Trophoblast cell (in vitro differentiated cells and primary cell): ENCODE measurements at regions not wholly inside any gene's neighbourhood (a gene's known extent, or its start where the extent isn't known, plus 50 kb on each side); places are given as distances from the start of the nearest gene placed in this dataset.

Experiments used
- DNase-seq, 2 donors: peaks; one replicate each; pipeline ENCODE4 v3.0.0-alpha.2; 2016
- H2AFZ ChIP-seq: 2 replicates; pipeline ENCODE4 v1.6.1; 2013; ENCODE audit warnings: low read length, moderate library complexity, mild to moderate bottlenecking; ENCODE audit not compliant: insufficient read depth, poor library complexity
- H2AK5ac ChIP-seq: 2 replicates; pipeline ENCODE4 v1.6.1; 2013; ENCODE audit warnings: mild to moderate bottlenecking, low read length
- H2BK120ac ChIP-seq: 2 replicates; pipeline ENCODE4 v1.6.1; 2013; ENCODE audit warnings: low read length, mild to moderate bottlenecking, moderate library complexity; ENCODE audit not compliant: insufficient read depth, poor library complexity
- H2BK12ac ChIP-seq: 2 replicates; pipeline ENCODE4 v1.6.1; 2013; ENCODE audit warnings: mild to moderate bottlenecking, low read length, moderate library complexity
- H2BK5ac ChIP-seq: 2 replicates; pipeline ENCODE4 v1.6.1; 2013; ENCODE audit warnings: low read length, low read depth, moderate library complexity, mild to moderate bottlenecking; ENCODE audit not compliant: poor library complexity
- H3K14ac ChIP-seq: 2 replicates; pipeline ENCODE4 v1.6.1; 2013; ENCODE audit warnings: mild to moderate bottlenecking, low read length
- H3K18ac ChIP-seq: 2 replicates; pipeline ENCODE4 v1.6.1; 2013; ENCODE audit warnings: mild to moderate bottlenecking, low read length
- H3K23ac ChIP-seq: 2 replicates; pipeline ENCODE4 v1.6.1; 2013; ENCODE audit warnings: low read length
- H3K27ac ChIP-seq: 2 replicates; pipeline ENCODE4 v1.5.1; 2013; ENCODE audit warnings: low read depth, mild to moderate bottlenecking, inconsistent platforms, low read length, moderate library complexity
- H3K27me3 ChIP-seq: 2 replicates; pipeline ENCODE4 v1.6.1; 2013; ENCODE audit warnings: inconsistent platforms, mild to moderate bottlenecking, low read length, moderate library complexity; ENCODE audit not compliant: insufficient read depth
- H3K36me3 ChIP-seq, 2 experiments: 1 replicate in 1 of 2; 2 replicates in 1 of 2; pipeline ENCODE4 v1.6.1; 2013; ENCODE audit warnings: low read length in 2 of 2, mild to moderate bottlenecking in 2 of 2, moderate library complexity in 1 of 2; ENCODE audit not compliant: insufficient read depth in 2 of 2, control insufficient read depth in 1 of 2
- H3K4ac ChIP-seq: 2 replicates; pipeline ENCODE4 v1.6.1; 2013; ENCODE audit warnings: low read depth, mild to moderate bottlenecking, low read length, moderate library complexity
- H3K4me1 ChIP-seq, 2 experiments: 1 replicate in 1 of 2; 2 replicates in 1 of 2; pipeline ENCODE4 v1.6.1; 2013; ENCODE audit warnings: low read length in 2 of 2, mild to moderate bottlenecking in 2 of 2, moderate library complexity in 1 of 2; ENCODE audit not compliant: insufficient read depth in 2 of 2, control insufficient read depth in 1 of 2
- H3K4me2 ChIP-seq: 2 replicates; pipeline ENCODE4 v1.6.1; 2013; ENCODE audit warnings: inconsistent platforms, mild to moderate bottlenecking, low read length, moderate library complexity
- H3K4me3 ChIP-seq: 2 replicates; pipeline ENCODE4 v1.5.1; 2013; ENCODE audit warnings: mild to moderate bottlenecking, low read depth, low read length, inconsistent platforms
- H3K79me1 ChIP-seq: one replicate; pipeline ENCODE4 v1.6.1; 2013; ENCODE audit warnings: low read length
- H3K79me2 ChIP-seq: 2 replicates; pipeline ENCODE4 v1.6.1; 2013; ENCODE audit warnings: low read length, mild to moderate bottlenecking; ENCODE audit not compliant: control insufficient read depth, insufficient read depth, poor library complexity
- H3K9ac ChIP-seq: 2 replicates; pipeline ENCODE4 v1.6.1; 2013; ENCODE audit warnings: mild to moderate bottlenecking, low read length
- H3K9me3 ChIP-seq: 2 replicates; pipeline ENCODE4 v1.6.1; 2013; ENCODE audit warnings: low read depth, mild to moderate bottlenecking, control low read depth, inconsistent platforms, low read length; ENCODE audit not compliant: insufficient read depth
- H4K12ac ChIP-seq: 2 replicates; pipeline ENCODE4 v1.6.1; 2013; ENCODE audit warnings: low read depth, mild to moderate bottlenecking, low read length, moderate library complexity
- H4K8ac ChIP-seq: 2 replicates; pipeline ENCODE4 v1.6.1; 2013; ENCODE audit warnings: low read depth, mild to moderate bottlenecking, low read length, moderate library complexity
- H4K91ac ChIP-seq: one replicate; pipeline ENCODE4 v1.6.1; 2013; ENCODE audit warnings: low read depth, mild to moderate bottlenecking, low read length, moderate library complexity
- WGBS: extraction: QIAGEN DNeasy Blood & Tissue Kit; methylation state at CpG from one replicate; pipeline ENCODE4 v1.1.7; 2013; ENCODE audit warnings: missing lambda C conversion rate; ENCODE audit not compliant: insufficient read length, insufficient coverage; ENCODE audit errors: extremely low coverage; 5-methylcytosine and 5-hydroxymethylcytosine counted together

DNA sequence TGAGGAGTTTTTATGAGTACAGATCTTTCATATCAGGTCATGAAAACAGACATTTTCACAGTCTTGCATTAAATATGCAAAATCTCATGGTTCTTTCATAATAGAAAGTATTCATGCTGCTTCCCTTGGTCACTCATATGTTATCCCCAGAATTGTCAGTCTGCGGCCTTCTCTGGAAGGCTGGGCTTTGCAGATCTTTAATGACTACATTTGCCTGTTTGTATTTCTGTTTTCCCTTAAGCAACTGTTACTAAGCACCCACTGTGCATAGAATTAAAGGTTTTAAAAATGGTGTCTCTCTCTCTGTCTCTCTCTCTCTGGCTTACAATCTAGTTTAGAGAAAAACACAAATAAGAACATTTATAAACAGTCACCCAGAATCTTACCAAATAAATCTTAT, 456.3 kb downstream of the RIT2 start:
- Histone ChIP-seq H3K4me2 (no peak overlapping the region), H3K36me3 (no peaks in the 10 kb centered on the region), H2BK120ac (no peak overlapping the region), H3K79me1 (no peaks in the 10 kb centered on the region), H3K4me3 (no peak overlapping the region), H3K14ac (no peak overlapping the region), H3K4ac (no peak overlapping the region), H4K8ac (no peak overlapping the region), H3K27ac (no peak overlapping the region), H3K4me1 (no peaks in the 10 kb centered on the region), H2AK5ac (no peak overlapping the region), H2BK5ac (no peak overlapping the region), H3K79me2 (no peaks in the 10 kb centered on the region), H4K12ac (no peak overlapping the region), H3K23ac (no peak overlapping the region), H4K91ac (no peak overlapping the region), H2BK12ac (no peak overlapping the region), H3K27me3 (no peaks in the 10 kb centered on the region), H3K18ac (no peak overlapping the region), H3K9ac (no peak overlapping the region), H3K9me3 (no peaks in the 10 kb centered on the region), H2AFZ (no peak overlapping the region)
- no peak for DNase-seq
- no CpG with 5 or more reads among the region's 1 CpG for WGBS

DNA sequence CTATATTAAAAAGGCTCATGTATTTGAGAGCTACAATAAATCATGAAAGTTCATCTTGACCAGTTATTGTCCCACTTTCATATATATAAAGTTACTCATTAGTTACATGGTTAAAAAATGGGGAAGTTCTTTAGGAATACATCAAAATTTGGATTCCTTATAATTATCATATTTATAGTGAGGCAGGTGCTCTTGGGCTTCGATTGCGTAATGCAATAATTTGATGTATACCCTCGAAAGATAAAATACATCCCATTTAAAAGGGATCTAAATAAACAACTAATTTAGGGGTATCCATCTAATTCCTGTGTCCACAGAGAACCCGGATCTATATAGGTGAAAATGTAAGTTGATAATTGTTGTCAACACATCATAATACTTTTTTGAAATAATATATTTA, 444.6 kb downstream of the RIT2 start:
- no peaks in the 10 kb centered on the region for H3K36me3 ChIP-seq
- H2BK120ac ChIP-seq: no peak overlapping the region
- no peak overlapping the region for H3K23ac ChIP-seq
- DNase-seq: no peak
- H3K4me3 ChIP-seq: no peak overlapping the region
- H2BK5ac ChIP-seq: no peak overlapping the region
- no peak overlapping the region for H3K14ac ChIP-seq
- H3K4me1 ChIP-seq: no peaks in the 10 kb centered on the region
- H4K8ac ChIP-seq: no peak overlapping the region
- H4K91ac ChIP-seq: no peak overlapping the region
- H2AFZ ChIP-seq: no peak overlapping the region
- no peaks in the 10 kb centered on the region for H3K9me3 ChIP-seq
- H3K79me2 ChIP-seq: no peaks in the 10 kb centered on the region
- H2AK5ac ChIP-seq: no peak overlapping the region
- no peaks in the 10 kb centered on the region for H3K27me3 ChIP-seq
- no peak overlapping the region for H3K27ac ChIP-seq
- H3K79me1 ChIP-seq: no peaks in the 10 kb centered on the region
- H3K18ac ChIP-seq: no peak overlapping the region
- no peak overlapping the region for H3K4me2 ChIP-seq
- no peak overlapping the region for H4K12ac ChIP-seq
- no peak overlapping the region for H3K4ac ChIP-seq
- H2BK12ac ChIP-seq: no peak overlapping the region
- no CpG with 5 or more reads among the region's 4 CpGs for WGBS
- no peak overlapping the region for H3K9ac ChIP-seq

DNA sequence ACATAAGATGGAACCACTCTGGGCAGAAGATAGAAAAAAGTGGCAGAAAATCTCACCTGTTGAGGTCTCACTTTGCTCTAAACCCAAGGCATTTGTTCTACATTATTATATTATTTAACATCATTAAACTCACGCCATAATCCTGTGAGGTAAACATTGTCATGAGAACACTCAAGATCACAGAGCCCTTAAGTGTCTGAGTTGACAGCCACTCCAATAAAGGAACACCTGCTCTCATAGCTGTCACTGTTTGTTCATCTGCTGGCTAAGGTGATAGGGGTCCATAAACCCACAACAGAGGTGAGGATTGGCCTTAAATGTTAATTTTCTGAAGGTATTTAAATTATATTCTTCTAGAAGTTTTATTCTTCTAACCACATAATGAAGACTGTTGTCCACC, 439.7 kb downstream of the RIT2 start:
- no peak overlapping the region for H4K91ac ChIP-seq
- no peak overlapping the region for H3K4me3 ChIP-seq
- no peak overlapping the region for H2AFZ ChIP-seq
- no peaks in the 10 kb centered on the region for H3K27me3 ChIP-seq
- no peak overlapping the region for H4K12ac ChIP-seq
- no peak overlapping the region for H4K8ac ChIP-seq
- H3K36me3 ChIP-seq: no peaks in the 10 kb centered on the region
- H2BK5ac ChIP-seq: no peak overlapping the region
- H3K79me1 ChIP-seq: no peaks in the 10 kb centered on the region
- no peaks in the 10 kb centered on the region for H3K4me1 ChIP-seq
- H3K9me3 ChIP-seq: no peaks in the 10 kb centered on the region
- H3K23ac ChIP-seq: no peak overlapping the region
- H3K18ac ChIP-seq: no peak overlapping the region
- no peak overlapping the region for H3K14ac ChIP-seq
- no peaks in the 10 kb centered on the region for H3K79me2 ChIP-seq
- H3K9ac ChIP-seq: no peak overlapping the region
- no CpG with 5 or more reads among the region's 1 CpG for WGBS
- DNase-seq: no peak
- no peak overlapping the region for H3K27ac ChIP-seq
- no peak overlapping the region for H2AK5ac ChIP-seq
- no peak overlapping the region for H2BK120ac ChIP-seq
- H3K4ac ChIP-seq: no peak overlapping the region
- H3K4me2 ChIP-seq: no peak overlapping the region
- H2BK12ac ChIP-seq: no peak overlapping the region

DNA sequence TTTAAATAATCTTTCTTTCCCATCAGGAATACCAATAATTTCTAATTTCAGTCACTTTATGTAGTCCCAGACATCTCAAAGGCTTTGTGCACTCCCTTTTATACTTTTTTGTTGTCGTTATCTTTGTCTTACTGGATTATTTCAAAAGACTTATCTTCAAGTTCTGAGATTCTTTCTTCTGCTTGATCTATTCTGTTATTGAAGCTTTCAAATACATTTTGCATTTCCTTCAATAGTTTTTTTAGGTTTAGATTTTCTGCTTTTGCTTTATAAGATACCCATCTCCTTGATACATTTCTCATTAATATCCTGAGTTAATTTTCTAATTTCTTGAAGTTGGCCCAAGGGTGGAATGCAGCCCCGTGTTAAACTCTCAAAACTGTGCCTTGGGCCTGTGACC, 432.4 kb downstream of the RIT2 start:
- no peak overlapping the region for H3K14ac ChIP-seq
- WGBS: no CpG with 5 or more reads among the region's 2 CpGs
- H3K9ac ChIP-seq: no peak overlapping the region
- H3K4me1 ChIP-seq: no peaks in the 10 kb centered on the region
- H3K27me3 ChIP-seq: no peaks in the 10 kb centered on the region
- no peak overlapping the region for H2AK5ac ChIP-seq
- no peak overlapping the region for H3K27ac ChIP-seq
- no peaks in the 10 kb centered on the region for H3K9me3 ChIP-seq
- no peak overlapping the region for H4K91ac ChIP-seq
- H3K4ac ChIP-seq: no peak overlapping the region
- H4K12ac ChIP-seq: no peak overlapping the region
- no peak overlapping the region for H3K23ac ChIP-seq
- no peak overlapping the region for H2BK120ac ChIP-seq
- no peak for DNase-seq
- H3K79me1 ChIP-seq: no peaks in the 10 kb centered on the region
- no peak overlapping the region for H3K4me3 ChIP-seq
- H3K18ac ChIP-seq: no peak overlapping the region
- H4K8ac ChIP-seq: no peak overlapping the region
- no peaks in the 10 kb centered on the region for H3K36me3 ChIP-seq
- no peaks in the 10 kb centered on the region for H3K79me2 ChIP-seq
- no peak overlapping the region for H2BK12ac ChIP-seq
- H2BK5ac ChIP-seq: no peak overlapping the region
- H2AFZ ChIP-seq: no peak overlapping the region
- no peak overlapping the region for H3K4me2 ChIP-seq
